Stimulated activated CD4-positive, alpha-beta T cell treated with anti-CD3 and anti-CD28 coated beads, Interleukin-12 subunit alpha, Interleukin-12 subunit beta, amount 100 ng/mL, for 48 hours (primary cell): ENCODE measurements at regions not wholly inside any gene's neighbourhood (a gene's known extent, or its start where the extent isn't known, plus 50 kb on each side); places are given as distances from the start of the nearest gene placed in this dataset.
A peak's percentile ranks its signal among the peaks of the same experiment; 100 is the strongest.

ENCODE experiments used
- DNase-seq, 3 donors: peaks; one replicate each; pipeline ENCODE4 v3.0.0-alpha.2; 2020; ENCODE audit warnings: low read depth in 2 of 3, low spot score in 1 of 3

- no peak for DNase-seq
Measured at GRCh38 chr2:151087377-151087776, 174.3 kb downstream of the RBM43 start.

- DNase-seq, result no peak
Measured at GRCh38 chr2:151085181-151085611, 176.5 kb downstream of the RBM43 start.

- no peak for DNase-seq
Measured at GRCh38 chr2:151083856-151084795, 177.5 kb downstream of the RBM43 start.

DNA sequence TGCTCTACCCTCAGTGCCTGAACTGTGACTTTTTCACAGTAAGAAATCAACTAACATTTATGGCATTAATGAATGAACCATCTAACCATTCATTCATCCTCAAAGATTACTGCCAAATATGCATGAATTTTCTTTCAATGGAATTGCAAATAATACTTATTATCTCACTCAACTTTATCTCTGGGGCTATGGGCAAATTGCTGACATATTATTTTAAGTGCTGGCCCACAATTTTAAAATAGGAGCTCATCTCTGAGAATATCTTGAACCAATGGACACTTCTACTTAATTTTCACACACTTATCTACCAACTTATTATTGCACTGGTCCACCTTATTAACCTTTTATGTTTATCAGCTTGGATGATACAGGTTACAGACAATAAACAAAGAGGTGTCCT lies 182.8 kb downstream of the RBM43 start:
- no peak for DNase-seq

- no peak for DNase-seq
Measured at GRCh38 chr2:151071906-151072305, 189.8 kb downstream of the RBM43 start.

DNA sequence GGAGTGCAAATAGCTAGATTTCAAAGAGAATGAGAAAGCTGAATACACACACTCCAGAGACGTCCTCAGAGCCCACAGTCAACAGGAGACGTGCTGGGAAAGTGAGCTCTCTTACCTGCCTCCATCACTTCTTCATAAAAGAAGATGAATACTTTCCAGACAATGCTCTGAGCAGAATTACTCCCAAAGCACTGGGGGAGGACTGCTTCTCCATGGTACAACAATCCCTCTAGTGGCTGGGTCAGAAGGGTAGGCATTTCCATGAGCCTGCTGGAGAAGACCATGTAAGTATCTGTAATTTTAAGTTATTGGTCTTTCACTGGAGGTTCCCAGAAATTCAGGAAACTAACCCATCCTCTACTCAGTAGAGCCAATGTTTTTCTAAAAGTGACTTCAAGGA lies 190.3 kb downstream of the RBM43 start:
- no peak for DNase-seq

GRCh38 chr2:151070253-151070652 lies 191.4 kb downstream of the RBM43 start:
- DNase-seq, result no peak

DNA sequence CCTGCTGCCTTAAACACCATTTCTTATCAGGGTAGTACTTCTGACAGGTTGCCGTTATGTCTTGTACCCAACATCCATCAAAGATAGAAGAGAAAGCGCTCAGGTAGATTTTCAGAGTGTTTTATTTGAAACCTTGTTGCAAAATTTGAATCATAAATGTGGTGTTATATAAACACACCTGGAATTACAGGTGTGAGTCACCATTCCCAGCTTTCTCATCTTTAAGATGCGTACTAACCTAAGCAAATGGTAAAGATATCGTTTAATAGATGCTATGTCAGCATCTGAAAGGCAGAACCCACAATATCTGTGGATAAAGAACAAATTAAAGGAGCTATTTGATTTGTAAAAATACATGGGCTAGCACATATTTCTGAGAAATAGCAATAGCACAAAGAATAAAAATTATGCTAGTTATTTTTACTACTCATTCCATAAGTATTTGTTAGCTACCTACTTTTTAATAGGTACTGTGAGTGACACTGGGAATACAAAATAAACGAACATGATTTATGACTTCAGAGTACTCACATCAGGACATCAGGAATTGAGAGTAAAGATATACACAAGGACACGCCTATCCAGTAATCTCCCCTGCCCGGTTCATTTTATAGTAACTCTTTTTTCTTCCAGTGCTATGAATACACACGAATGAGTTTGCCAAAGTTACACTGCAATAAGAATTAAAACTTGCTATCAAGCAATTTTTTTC lies 193.8 kb downstream of the RBM43 start:
- DNase-seq, result no peak

DNA sequence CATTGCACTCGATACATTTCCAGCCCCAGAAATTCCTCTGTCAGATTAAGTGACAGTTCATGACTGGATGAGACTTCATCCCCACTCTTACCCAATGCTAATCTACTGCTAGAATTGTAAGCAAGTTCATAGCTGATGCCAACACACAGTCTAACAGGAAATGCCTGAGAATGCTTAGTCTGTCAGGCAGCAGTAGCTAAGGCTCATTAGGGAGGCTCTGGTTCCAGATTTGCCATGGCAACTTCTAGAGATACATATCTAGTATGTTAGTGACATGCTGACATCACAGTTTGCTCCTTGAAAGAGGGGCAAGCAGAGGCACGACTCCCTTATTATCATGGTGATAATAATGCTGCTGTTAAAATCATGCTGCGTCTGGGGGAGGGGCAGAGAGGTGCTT lies 198.4 kb downstream of the RBM43 start:
- no peak for DNase-seq

- DNase-seq, result no peak
Measured at GRCh38 chr2:151060287-151060686, 201.4 kb downstream of the RBM43 start.

DNA sequence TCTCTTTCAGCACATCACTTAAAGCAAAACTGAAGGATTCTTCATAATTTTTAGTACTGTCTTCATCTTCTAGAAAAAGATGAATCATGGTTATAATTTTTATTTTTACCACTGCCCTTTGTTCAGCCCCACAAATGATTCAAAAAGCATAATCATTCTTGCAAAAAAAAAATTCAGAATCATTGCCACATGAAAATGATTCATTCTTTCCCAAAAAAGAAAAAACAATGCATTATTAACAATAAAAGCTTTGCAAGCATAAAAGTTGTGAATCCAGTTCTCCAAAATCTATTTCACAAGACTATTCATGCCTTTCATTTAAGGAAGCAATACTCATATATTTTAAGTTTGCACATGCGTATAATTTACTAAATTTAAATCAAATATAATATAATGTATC lies 204.8 kb downstream of the RBM43 start:
- no peak for DNase-seq

DNA sequence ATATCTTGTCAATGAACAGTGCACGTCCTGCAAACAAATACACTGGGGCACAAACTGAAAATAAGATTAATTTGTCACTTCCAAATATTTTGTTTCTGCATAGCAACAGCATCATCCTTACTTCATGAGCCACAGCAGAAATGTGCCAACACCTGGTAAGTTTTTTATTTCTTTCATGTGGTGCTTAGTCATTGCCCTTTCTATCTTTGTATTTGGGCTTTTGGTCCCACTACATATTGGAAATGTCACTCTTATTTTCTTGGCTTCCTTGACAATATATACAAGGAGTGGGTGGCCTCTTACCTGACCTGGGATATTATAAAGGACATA lies 208.0 kb downstream of the RBM43 start:
- no peak for DNase-seq

DNA sequence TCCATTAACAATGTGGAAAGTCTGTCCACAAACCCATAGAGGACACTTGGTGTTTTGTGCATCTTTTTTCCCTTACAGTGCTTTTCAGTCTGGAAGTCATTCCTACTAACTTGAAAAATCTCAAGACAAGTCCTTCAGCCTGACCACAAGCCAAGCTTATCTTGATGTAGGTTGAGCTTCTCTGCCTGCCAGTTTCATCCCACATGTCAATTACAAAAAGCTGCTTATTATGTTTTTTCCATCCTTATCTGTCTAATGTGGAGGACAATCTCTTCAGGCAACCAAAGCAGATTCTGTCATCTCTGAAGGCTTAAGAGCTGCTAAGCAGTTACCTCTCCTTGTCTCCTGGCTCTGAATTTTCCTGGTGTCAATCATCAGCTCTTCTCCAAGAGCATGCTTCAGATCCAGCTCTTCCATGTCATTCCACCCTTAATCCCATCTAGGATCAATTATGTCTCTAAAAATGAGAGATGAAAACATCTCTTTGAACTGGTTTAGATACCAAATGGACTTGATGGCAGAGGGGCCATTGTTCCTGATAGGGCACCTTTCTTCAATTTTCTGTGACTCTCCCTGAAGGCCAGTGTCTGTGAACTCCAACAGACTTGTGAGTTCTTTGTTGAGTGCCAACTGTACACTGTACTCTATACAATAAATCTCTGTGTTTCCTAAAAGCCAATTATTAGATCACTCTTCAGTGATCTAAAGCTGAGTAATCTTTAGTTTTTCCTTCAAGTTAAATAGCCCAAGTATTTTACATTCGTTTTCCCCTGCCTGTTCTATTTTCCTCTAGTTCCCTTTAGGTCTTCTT lies 208.6 kb downstream of the RBM43 start:
- DNase-seq, result no peak

DNA sequence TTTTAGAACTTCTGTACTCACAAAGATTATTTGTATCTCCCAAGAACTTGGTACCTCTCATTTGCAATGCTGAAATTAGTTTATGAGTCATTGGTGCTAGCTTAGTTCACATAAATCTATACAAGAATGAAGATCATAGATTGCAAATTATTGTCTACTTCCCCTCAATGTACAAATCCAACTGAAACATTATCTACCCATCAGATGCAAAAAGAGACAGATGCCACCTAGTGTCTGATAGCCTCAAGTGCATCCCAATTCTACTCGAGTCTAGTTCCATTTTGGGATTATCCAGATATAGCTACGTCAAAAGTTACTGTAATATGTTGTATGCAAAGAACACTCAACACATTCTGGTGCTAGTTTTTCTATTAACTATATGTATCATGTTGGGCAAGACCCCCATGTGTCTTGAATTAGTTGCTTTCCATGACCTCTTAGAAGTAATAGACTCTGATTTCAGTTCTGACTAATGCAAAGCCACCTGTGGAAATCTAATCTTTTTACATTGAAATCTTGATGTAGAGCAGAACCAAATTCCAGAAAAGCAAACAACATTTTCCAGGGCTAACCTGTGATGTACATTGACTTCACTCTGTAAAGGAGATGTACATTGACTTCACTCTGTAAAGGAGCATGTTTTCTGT lies 210.0 kb downstream of the RBM43 start:
- peak in 2 of 3 donors; percentile 5 to 24 for DNase-seq

GRCh38 chr2:151049746-151050145 lies 211.9 kb downstream of the RBM43 start:
- DNase-seq, result no peak

GRCh38 chr2:151048331-151049054 lies 213.2 kb downstream of the RBM43 start:
- no peak for DNase-seq

DNA sequence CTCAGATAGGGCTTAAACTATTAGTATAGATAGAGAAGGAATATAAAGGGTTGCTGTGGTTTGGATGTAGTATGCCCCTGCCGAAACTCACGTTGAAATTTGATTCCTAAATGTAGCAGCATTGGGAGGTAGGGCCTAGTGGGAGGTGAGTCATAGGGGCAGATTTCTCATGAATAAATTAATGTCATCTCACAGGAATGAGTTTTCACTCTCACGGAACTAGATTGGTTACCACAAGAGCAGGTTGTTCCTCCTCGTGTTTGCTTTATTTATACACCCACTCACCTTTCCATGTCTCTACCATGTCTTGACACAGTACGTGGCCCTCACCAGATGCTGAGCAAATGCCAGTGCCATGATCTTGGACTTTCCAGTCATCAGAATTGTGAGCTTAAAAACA lies 218.2 kb downstream of the RBM43 start:
- no peak for DNase-seq

DNA sequence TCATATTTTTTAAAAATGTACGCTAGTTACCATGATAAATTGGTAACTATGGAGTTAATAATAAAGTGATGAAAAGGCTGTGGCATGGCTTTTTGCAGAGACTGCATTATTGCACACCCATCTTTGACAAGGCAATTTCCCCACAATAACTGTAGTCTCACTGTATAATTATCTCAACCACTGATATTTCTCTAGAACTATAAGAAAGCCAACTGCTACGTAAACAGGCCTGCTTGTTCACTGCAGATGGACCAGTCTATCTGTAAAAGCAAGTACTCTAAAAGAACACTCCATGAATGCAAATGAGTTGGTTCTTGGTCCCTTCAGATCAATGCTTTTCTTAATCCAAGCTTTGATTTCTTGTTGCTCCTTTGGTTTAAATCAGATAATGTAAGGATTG lies 218.7 kb downstream of the RBM43 start:
- no peak for DNase-seq

DNA sequence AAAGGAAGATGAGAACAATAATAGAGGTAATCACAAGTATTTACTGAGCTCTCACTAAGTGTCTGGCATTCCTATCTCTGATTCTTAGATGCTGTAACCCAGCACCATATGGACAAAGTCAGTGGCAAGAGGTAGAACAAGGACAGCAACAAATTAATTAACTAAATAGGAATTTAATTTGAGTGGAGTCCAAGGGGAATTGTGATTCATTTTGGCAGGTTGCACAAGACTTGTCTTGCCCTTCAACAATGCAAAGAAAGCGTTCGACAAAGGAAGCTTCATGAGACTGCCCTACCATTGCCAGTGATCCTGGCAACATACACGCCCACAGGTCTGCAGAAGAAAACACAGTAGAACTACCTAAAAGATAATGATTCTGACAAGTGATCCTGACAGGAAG lies 221.6 kb downstream of the RBM43 start:
- no peak for DNase-seq

DNA sequence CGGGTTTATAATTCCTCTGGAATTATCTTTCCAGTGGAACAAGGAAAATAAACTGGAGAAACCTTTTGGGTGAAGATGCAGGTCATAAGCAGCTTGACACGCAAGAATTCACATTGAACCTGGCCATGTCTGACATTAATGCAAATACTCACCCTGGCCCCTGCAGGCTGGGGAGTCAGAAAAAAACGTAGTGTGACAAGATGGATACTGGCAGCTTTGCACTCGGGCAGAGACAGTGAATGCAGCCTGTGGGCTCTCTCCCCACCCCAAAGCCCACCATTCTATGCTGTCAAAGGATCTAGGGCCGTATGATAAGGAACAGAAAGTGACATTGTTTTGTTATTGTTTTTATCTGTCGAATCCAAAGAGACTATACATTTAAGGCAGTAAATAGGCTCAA lies 223.1 kb downstream of the RBM43 start:
- no peak for DNase-seq

DNA sequence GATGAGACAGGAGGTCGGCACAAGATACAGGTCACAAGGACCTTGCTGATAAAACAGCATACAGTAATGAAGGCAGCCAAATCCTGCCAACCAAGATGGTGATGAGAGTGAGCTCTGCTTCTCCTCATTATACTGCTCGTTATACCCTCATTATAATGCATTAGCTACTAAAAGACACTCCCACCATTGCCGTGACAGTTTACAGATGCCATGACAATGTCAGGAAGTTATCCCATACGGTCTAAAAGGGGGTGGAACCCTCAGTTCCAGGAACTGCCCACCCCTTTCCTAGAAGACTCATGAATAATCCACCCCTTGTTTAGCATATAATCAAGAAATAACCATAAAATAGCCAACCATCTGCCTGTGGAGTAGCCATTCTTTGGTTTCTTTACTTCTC lies 224.2 kb downstream of the RBM43 start:
- DNase-seq, result no peak
